ENCODE measurements at regions not wholly inside any gene's neighbourhood (a gene's known extent, or its start where the extent isn't known, plus 50 kb on each side); places are given as distances from the start of the nearest gene placed in this dataset.

DNA sequence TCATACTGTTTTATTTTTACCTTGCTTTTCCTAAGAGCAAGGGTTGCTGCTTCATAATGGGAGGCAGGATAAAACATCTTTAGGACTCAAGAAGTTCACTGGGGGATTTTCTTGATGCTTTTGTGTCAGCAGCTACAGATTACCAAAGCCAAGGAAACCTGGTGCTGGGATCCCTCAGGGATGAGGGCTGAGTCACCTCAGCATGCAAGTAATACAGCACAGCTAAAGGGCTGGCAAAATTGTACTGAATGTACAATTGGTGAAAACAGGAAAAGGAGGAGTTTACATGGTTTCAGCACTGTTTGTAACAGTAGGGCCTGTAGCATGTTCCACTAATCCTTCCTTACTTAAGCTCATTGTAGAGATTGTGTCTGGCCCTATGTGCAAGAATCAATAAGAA, 1056.8 kb downstream of the SORCS1 start (continued):
- no peak for TF ChIP-seq FOXP1 (CRISPR knock-in tag; IDR thresholded peaks at IDR 0.05; ENCODE audit: borderline replicate concordance)
- no peak for TF ChIP-seq TCF7 (CRISPR knock-in tag; IDR thresholded peaks at IDR 0.05; ENCODE audit: low read depth)
- TF ChIP-seq RORB (CRISPR knock-in tag; IDR thresholded peaks at IDR 0.05) = no peak
- TF ChIP-seq GTF2I (CRISPR knock-in tag; conservative IDR thresholded peaks at IDR 0.05) = no peak
- no peak for TF ChIP-seq ZBTB21 (CRISPR knock-in tag; IDR thresholded peaks at IDR 0.05; ENCODE audit: borderline replicate concordance)
- TF ChIP-seq, protein P1, sequence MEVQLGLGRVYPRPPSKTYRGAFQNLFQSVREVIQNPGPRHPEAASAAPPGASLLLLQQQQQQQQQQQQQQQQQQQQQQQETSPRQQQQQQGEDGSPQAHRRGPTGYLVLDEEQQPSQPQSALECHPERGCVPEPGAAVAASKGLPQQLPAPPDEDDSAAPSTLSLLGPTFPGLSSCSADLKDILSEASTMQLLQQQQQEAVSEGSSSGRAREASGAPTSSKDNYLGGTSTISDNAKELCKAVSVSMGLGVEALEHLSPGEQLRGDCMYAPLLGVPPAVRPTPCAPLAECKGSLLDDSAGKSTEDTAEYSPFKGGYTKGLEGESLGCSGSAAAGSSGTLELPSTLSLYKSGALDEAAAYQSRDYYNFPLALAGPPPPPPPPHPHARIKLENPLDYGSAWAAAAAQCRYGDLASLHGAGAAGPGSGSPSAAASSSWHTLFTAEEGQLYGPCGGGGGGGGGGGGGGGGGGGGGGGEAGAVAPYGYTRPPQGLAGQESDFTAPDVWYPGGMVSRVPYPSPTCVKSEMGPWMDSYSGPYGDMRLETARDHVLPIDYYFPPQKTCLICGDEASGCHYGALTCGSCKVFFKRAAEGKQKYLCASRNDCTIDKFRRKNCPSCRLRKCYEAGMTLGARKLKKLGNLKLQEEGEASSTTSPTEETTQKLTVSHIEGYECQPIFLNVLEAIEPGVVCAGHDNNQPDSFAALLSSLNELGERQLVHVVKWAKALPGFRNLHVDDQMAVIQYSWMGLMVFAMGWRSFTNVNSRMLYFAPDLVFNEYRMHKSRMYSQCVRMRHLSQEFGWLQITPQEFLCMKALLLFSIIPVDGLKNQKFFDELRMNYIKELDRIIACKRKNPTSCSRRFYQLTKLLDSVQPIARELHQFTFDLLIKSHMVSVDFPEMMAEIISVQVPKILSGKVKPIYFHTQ (CRISPR knock-in tag; IDR thresholded peaks at IDR 0.05) = no peak
- TF ChIP-seq ESRRA (CRISPR knock-in tag; IDR thresholded peaks at IDR 0.05; ENCODE audit: borderline replicate concordance) = no peak
- TF ChIP-seq, protein P2, sequence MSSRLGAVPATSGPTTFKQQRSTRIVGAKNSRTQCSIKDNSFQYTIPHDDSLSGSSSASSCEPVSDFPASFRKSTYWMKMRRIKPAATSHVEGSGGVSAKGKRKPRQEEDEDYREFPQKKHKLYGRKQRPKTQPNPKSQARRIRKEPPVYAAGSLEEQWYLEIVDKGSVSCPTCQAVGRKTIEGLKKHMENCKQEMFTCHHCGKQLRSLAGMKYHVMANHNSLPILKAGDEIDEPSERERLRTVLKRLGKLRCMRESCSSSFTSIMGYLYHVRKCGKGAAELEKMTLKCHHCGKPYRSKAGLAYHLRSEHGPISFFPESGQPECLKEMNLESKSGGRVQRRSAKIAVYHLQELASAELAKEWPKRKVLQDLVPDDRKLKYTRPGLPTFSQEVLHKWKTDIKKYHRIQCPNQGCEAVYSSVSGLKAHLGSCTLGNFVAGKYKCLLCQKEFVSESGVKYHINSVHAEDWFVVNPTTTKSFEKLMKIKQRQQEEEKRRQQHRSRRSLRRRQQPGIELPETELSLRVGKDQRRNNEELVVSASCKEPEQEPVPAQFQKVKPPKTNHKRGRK (CRISPR knock-in tag; IDR thresholded peaks at IDR 0.05; ENCODE audit: borderline replicate concordance) = no peak

DNA sequence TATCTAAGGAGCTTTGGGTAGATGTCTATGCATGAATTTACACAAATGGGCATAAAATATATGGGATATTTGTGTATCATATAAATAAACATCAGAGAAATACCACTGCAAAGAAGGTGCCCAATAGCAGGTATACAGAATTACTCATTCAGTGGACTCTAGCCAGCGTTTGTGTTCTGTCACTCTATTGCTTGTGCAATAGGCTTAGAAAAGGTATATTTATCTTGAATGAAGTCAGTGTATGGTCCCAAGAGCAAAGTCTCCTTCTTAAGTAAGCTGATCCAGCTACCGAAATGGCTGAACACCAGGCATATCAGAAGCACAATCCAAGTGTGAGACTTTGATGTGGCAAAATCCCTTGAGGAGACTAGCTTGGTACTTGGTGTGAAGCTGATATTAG, 1058.4 kb downstream of the SORCS1 start:
- CTCF ChIA-PET = no interaction called here
- Mint-ChIP-seq H3K27me3 (ENCODE audit: low read depth) (no peaks in the 10 kb centered on the region), H3K27ac (no peak overlapping the region), H3K4me3 (no peak overlapping the region), H3K4me1 (peaks cover 4% of the 10 kb centered on the region; the same call in 1 of the 2 replicates), H3K36me3 (no peaks in the 10 kb centered on the region), H3K9me3 (no peaks in the 10 kb centered on the region)
- ATAC-seq (no peak), DNase-seq (ENCODE audit: low spot score) (no peak)
- TF ChIP-seq SMAD3 (CRISPR knock-in tag; IDR thresholded peaks at IDR 0.05; ENCODE audit: borderline replicate concordance) (no peak), NR2C2 (CRISPR knock-in tag; IDR thresholded peaks at IDR 0.05) (no peak), JAZF1 (CRISPR knock-in tag; IDR thresholded peaks at IDR 0.05) (no peak), MYBL2 (CRISPR knock-in tag; IDR thresholded peaks at IDR 0.05) (no peak), GRHL2 (CRISPR knock-in tag; IDR thresholded peaks at IDR 0.05; ENCODE audit: insufficient replicate concordance, severe bottlenecking) (no peak), ZNF396 (CRISPR knock-in tag; IDR thresholded peaks at IDR 0.05; ENCODE audit: borderline replicate concordance) (no peak), TEAD4 (CRISPR knock-in tag; IDR thresholded peaks at IDR 0.05) (no peak), ELF4 (CRISPR knock-in tag; IDR thresholded peaks at IDR 0.05; ENCODE audit: low read depth) (no peak), CREB1 (CRISPR knock-in tag; IDR thresholded peaks at IDR 0.05) (no peak)
- TF ChIP-seq, protein P3, sequence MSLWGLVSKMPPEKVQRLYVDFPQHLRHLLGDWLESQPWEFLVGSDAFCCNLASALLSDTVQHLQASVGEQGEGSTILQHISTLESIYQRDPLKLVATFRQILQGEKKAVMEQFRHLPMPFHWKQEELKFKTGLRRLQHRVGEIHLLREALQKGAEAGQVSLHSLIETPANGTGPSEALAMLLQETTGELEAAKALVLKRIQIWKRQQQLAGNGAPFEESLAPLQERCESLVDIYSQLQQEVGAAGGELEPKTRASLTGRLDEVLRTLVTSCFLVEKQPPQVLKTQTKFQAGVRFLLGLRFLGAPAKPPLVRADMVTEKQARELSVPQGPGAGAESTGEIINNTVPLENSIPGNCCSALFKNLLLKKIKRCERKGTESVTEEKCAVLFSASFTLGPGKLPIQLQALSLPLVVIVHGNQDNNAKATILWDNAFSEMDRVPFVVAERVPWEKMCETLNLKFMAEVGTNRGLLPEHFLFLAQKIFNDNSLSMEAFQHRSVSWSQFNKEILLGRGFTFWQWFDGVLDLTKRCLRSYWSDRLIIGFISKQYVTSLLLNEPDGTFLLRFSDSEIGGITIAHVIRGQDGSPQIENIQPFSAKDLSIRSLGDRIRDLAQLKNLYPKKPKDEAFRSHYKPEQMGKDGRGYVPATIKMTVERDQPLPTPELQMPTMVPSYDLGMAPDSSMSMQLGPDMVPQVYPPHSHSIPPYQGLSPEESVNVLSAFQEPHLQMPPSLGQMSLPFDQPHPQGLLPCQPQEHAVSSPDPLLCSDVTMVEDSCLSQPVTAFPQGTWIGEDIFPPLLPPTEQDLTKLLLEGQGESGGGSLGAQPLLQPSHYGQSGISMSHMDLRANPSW (CRISPR knock-in tag; conservative IDR thresholded peaks at IDR 0.05; ENCODE audit: low read depth) = no peak
- TF ChIP-seq, protein P4, sequence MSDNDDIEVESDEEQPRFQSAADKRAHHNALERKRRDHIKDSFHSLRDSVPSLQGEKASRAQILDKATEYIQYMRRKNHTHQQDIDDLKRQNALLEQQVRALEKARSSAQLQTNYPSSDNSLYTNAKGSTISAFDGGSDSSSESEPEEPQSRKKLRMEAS (CRISPR knock-in tag; IDR thresholded peaks at IDR 0.05) = no peak
- TF ChIP-seq, protein P5, sequence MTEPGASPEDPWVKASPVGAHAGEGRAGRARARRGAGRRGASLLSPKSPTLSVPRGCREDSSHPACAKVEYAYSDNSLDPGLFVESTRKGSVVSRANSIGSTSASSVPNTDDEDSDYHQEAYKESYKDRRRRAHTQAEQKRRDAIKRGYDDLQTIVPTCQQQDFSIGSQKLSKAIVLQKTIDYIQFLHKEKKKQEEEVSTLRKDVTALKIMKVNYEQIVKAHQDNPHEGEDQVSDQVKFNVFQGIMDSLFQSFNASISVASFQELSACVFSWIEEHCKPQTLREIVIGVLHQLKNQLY (CRISPR knock-in tag; IDR thresholded peaks at IDR 0.05) = no peak
- TF ChIP-seq, protein P6, sequence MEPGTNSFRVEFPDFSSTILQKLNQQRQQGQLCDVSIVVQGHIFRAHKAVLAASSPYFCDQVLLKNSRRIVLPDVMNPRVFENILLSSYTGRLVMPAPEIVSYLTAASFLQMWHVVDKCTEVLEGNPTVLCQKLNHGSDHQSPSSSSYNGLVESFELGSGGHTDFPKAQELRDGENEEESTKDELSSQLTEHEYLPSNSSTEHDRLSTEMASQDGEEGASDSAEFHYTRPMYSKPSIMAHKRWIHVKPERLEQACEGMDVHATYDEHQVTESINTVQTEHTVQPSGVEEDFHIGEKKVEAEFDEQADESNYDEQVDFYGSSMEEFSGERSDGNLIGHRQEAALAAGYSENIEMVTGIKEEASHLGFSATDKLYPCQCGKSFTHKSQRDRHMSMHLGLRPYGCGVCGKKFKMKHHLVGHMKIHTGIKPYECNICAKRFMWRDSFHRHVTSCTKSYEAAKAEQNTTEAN (CRISPR knock-in tag; IDR thresholded peaks at IDR 0.05) = no peak
- TF ChIP-seq, protein P7, sequence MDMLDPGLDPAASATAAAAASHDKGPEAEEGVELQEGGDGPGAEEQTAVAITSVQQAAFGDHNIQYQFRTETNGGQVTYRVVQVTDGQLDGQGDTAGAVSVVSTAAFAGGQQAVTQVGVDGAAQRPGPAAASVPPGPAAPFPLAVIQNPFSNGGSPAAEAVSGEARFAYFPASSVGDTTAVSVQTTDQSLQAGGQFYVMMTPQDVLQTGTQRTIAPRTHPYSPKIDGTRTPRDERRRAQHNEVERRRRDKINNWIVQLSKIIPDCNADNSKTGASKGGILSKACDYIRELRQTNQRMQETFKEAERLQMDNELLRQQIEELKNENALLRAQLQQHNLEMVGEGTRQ (CRISPR knock-in tag; IDR thresholded peaks at IDR 0.05) = no peak
- TF ChIP-seq, protein P8, sequence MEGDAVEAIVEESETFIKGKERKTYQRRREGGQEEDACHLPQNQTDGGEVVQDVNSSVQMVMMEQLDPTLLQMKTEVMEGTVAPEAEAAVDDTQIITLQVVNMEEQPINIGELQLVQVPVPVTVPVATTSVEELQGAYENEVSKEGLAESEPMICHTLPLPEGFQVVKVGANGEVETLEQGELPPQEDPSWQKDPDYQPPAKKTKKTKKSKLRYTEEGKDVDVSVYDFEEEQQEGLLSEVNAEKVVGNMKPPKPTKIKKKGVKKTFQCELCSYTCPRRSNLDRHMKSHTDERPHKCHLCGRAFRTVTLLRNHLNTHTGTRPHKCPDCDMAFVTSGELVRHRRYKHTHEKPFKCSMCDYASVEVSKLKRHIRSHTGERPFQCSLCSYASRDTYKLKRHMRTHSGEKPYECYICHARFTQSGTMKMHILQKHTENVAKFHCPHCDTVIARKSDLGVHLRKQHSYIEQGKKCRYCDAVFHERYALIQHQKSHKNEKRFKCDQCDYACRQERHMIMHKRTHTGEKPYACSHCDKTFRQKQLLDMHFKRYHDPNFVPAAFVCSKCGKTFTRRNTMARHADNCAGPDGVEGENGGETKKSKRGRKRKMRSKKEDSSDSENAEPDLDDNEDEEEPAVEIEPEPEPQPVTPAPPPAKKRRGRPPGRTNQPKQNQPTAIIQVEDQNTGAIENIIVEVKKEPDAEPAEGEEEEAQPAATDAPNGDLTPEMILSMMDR (IDR thresholded peaks at IDR 0.05) = no peak
- POLR2A ChIA-PET = no interaction called here
